Upper lobe of left lung (tissue), 4 donors: ENCODE measurements at regions not wholly inside any gene's neighbourhood (a gene's known extent, or its start where the extent isn't known, plus 50 kb on each side); places are given as distances from the start of the nearest gene placed in this dataset.

Source experiments
- EP300 ChIP-seq, 4 donors: sonication (generic); formaldehyde crosslinking; IDR thresholded peaks; one replicate each; pipeline ENCODE4 v1.5.1; 2017; ENCODE audit warnings: antibody characterized with exemption in 4 of 4, control low read depth in 2 of 4
- POLR2A ChIP-seq, 4 donors: fragments of 450-650 bp; IDR thresholded peaks; one replicate each; pipeline ENCODE4 v1.5.1; 2016 to 2017; ENCODE audit warnings: antibody characterized with exemption in 4 of 4, mild to moderate bottlenecking in 2 of 4
- TF ChIP-seq, protein P1 (sequence below), 6 experiments: fragments of 450-650 bp in 4 of 6; fragments of 200-600 bp in 2 of 6; sonication (generic) in 2 of 6; IDR thresholded peaks; one replicate each; pipeline ENCODE4 v1.5.1; 2016 to 2019; ENCODE audit warnings: antibody characterized with exemption in 6 of 6

DNA sequence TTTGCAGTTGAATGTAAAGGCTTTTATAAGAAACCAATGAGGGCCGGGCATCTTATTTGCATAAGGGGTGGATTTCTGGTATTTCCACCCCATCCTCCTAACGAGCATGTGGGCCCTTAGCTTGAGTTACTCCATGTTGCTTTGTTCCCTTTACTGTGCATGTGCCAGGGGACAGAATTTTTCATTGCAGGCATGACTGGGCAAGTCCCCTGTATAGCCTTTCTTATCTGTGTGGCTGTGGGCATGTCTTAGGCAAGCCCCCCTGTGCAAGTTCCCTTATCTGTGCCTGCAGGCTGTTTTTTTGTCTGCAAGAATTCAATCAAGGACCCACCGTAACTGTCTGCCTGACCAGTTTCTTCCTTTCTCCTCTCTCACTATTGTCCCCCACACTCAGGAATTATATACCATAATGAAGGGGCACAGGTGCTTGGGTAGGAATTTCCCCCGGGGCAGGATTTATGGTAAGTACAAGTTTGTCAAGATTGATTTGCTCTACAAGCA lies 152.2 kb upstream of the CNOT2 start:
- TF ChIP-seq EP300 (IDR thresholded peaks at IDR 0.05) (no peak), POLR2A (IDR thresholded peaks at IDR 0.05) (no peak)
- TF ChIP-seq, protein P1, sequence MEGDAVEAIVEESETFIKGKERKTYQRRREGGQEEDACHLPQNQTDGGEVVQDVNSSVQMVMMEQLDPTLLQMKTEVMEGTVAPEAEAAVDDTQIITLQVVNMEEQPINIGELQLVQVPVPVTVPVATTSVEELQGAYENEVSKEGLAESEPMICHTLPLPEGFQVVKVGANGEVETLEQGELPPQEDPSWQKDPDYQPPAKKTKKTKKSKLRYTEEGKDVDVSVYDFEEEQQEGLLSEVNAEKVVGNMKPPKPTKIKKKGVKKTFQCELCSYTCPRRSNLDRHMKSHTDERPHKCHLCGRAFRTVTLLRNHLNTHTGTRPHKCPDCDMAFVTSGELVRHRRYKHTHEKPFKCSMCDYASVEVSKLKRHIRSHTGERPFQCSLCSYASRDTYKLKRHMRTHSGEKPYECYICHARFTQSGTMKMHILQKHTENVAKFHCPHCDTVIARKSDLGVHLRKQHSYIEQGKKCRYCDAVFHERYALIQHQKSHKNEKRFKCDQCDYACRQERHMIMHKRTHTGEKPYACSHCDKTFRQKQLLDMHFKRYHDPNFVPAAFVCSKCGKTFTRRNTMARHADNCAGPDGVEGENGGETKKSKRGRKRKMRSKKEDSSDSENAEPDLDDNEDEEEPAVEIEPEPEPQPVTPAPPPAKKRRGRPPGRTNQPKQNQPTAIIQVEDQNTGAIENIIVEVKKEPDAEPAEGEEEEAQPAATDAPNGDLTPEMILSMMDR (IDR thresholded peaks at IDR 0.05): no peak
